GM23248 (cell line): ENCODE measurements at regions not wholly inside any gene's neighbourhood (a gene's known extent, or its start where the extent isn't known, plus 50 kb on each side); places are given as distances from the start of the nearest gene placed in this dataset.

ENCODE experiments used
- DNase-seq: peaks from one replicate; pipeline ENCODE4 v3.0.0-alpha.2; 2015
- H2AFZ ChIP-seq: fragments of 200-600 bp; sonication (generic); 2 replicates; pipeline ENCODE4 v1.6.1; 2016; ENCODE audit warnings: antibody characterized with exemption
- H3F3A ChIP-seq: fragments of 200-600 bp; sonication (generic); 2 replicates; pipeline ENCODE4 v1.6.1; 2016; ENCODE audit warnings: mild to moderate bottlenecking, antibody characterized with exemption, mixed run types; ENCODE audit not compliant: insufficient read depth
- H3K27ac ChIP-seq: fragments of 200-600 bp; sonication (generic); 2 replicates; pipeline ENCODE4 v1.5.1; 2016; ENCODE audit warnings: mild to moderate bottlenecking
- H3K27me3 ChIP-seq: fragments of 200-600 bp; sonication (generic); replicated peaks from 2 replicates; pipeline ENCODE4 v1.6.1; 2016; ENCODE audit warnings: mild to moderate bottlenecking; ENCODE audit not compliant: insufficient read depth
- H3K36me3 ChIP-seq: fragments of 200-600 bp; sonication (generic); 2 replicates; pipeline ENCODE4 v1.6.1; 2016; ENCODE audit warnings: low read depth, mild to moderate bottlenecking
- H3K4me1 ChIP-seq: fragments of 200-600 bp; sonication (generic); 2 replicates; pipeline ENCODE4 v1.6.1; 2016; ENCODE audit warnings: mild to moderate bottlenecking; ENCODE audit not compliant: insufficient read depth
- H3K4me2 ChIP-seq: fragments of 200-600 bp; sonication (generic); one replicate; pipeline ENCODE4 v1.6.1; 2016; ENCODE audit warnings: mild to moderate bottlenecking; ENCODE audit not compliant: unreplicated experiment
- H3K4me3 ChIP-seq: fragments of 200-600 bp; sonication (generic); 2 replicates; pipeline ENCODE4 v1.5.1; 2016; ENCODE audit warnings: mild to moderate bottlenecking
- H3K79me2 ChIP-seq: fragments of 200-600 bp; sonication (generic); 2 replicates; pipeline ENCODE4 v1.6.1; 2016; ENCODE audit warnings: mild to moderate bottlenecking; ENCODE audit not compliant: insufficient read depth
- H3K9ac ChIP-seq: fragments of 200-600 bp; sonication (generic); 2 replicates; pipeline ENCODE4 v1.6.1; 2016; ENCODE audit warnings: mild to moderate bottlenecking
- H3K9me2 ChIP-seq: fragments of 200-600 bp; sonication (generic); 2 replicates; pipeline ENCODE4 v1.6.1; 2016; ENCODE audit warnings: mixed run types, mild to moderate bottlenecking, moderate library complexity; ENCODE audit not compliant: insufficient read depth
- H3K9me3 ChIP-seq: fragments of 200-600 bp; sonication (generic); one replicate; pipeline ENCODE4 v1.6.1; 2017; ENCODE audit warnings: low read depth
- H4K20me1 ChIP-seq: fragments of 200-600 bp; sonication (generic); 2 replicates; pipeline ENCODE4 v1.6.0; 2016; ENCODE audit not compliant: insufficient read depth
- EZH2 ChIP-seq: fragments of 200-600 bp; sonication (generic); IDR thresholded peaks from 2 replicates; pipeline ENCODE4 v1.6.1; 2018; ENCODE audit warnings: antibody characterized with exemption, mild to moderate bottlenecking; ENCODE audit not compliant: insufficient read depth, poor library complexity, severe bottlenecking
- EZH2phosphoT487 ChIP-seq: fragments of 200-600 bp; sonication (generic); IDR thresholded peaks from 2 replicates; pipeline ENCODE4 v1.6.1; 2018; ENCODE audit warnings: antibody characterized with exemption, moderate library complexity, mild to moderate bottlenecking, low read depth; ENCODE audit not compliant: insufficient read depth
- WGBS, 2 experiments: methylation state at CpG; one replicate each; pipeline ENCODE4 v1.1.6; 2015 to 2017; ENCODE audit warnings: low lambda C conversion rate in 2 of 2, low coverage in 1 of 2; ENCODE audit errors: missing lambda C conversion rate in 2 of 2; 5-methylcytosine and 5-hydroxymethylcytosine counted together
- in situ Hi-C: fragments of 300-500 bp; cut with MboI; formaldehyde crosslinking; loops from 2 replicates; pipeline ENCODE4 v1.15.0; 2020

DNA sequence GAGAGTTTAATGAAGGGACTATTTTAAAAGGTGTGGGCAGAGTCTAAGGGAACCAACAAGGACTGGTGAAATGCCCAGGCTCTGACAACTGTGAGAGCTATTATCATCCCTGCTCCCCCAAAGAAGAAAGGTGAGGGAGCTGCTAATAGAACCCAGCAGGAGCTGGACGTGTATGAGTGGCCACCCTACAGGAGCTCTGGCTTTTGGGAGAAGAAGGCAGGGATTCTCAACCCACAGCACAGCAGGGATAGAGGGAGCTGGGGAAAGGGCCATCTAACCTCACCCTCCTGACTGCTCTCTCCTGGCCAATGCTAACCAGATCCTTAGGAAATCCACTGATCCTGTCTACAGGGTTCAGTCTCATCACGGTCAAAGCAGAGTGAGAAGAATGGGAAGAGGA, 57.1 kb downstream of the GRIN2B start:
- in situ Hi-C loops: no loop called here
- no peak for DNase-seq
- H3K9me3 ChIP-seq: no peaks in the 10 kb centered on the region
- H3F3A ChIP-seq: no peaks in the 10 kb centered on the region
- H3K9me2 ChIP-seq: no peaks in the 10 kb centered on the region
- no peak overlapping the region for H2AFZ ChIP-seq
- H3K9ac ChIP-seq: no peak overlapping the region
- H3K79me2 ChIP-seq: no peaks in the 10 kb centered on the region
- no peaks in the 10 kb centered on the region for H3K36me3 ChIP-seq
- no peaks in the 10 kb centered on the region for H3K27me3 ChIP-seq
- H3K4me3 ChIP-seq: no peak overlapping the region
- no peaks in the 10 kb centered on the region for H4K20me1 ChIP-seq
- TF ChIP-seq EZH2phosphoT487 (no peak), EZH2 (no peak)
- no peak overlapping the region for H3K27ac ChIP-seq
- 11 to 19% methylated on average over 2 of the region's 2 CpGs for WGBS, 2 experiments
- no peak overlapping the region for H3K4me2 ChIP-seq
- H3K4me1 ChIP-seq: no peaks in the 10 kb centered on the region

DNA sequence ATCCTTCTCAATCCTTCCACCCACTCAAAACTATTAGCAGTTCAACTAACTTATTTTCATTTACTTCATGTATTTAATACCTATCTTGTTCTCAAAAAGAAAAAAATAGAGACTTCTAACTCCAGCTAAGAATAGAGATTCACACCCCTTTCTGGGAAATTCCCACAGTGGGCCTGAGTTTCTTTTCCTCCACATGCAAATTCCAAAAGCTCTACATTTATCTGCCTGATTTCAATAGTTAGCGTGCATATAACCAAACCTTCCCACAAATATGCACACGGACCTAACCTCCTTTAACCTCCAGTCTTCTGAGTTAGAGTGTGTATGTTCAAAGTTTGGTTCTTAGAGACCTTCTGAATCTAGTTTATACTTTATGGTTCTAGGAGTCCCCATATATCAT, 62.5 kb downstream of the GRIN2B start:
- Histone ChIP-seq H3K36me3 (no peaks in the 10 kb centered on the region), H4K20me1 (no peaks in the 10 kb centered on the region), H3K4me1 (no peaks in the 10 kb centered on the region), H3K27me3 (no peaks in the 10 kb centered on the region), H2AFZ (no peak overlapping the region), H3K27ac (no peak overlapping the region), H3K9ac (no peak overlapping the region), H3K4me3 (no peak overlapping the region), H3K79me2 (no peaks in the 10 kb centered on the region), H3K9me3 (no peaks in the 10 kb centered on the region), H3F3A (no peaks in the 10 kb centered on the region), H3K4me2 (no peak overlapping the region), H3K9me2 (no peaks in the 10 kb centered on the region)
- in situ Hi-C loops: no loop called here
- 3 to 8% methylated on average over 2 of the region's 2 CpGs for WGBS, 2 experiments
- DNase-seq: no peak
- no peak for TF ChIP-seq EZH2
- no peak for TF ChIP-seq EZH2phosphoT487

DNA sequence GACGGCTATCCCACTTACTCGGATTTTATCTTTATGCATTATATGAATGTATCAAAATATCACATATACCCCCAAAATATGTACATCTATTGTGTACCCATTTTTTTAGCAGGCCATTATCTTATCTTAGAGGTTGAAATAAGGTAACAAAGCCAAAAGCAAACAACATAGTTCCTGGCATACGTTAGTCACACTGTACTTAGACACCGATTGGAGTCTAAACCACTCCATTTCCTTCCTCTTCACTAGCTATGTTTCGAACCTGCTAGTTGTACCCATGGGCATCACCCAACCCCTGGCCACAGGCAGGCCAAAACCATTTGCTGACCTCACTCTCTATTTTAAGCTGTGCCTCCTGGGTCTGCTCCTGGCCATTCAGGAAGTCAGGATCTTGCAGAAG, 66.3 kb downstream of the GRIN2B start:
- TF ChIP-seq EZH2phosphoT487 (no peak), EZH2 (no peak)
- Histone ChIP-seq H3K36me3 (no peaks in the 10 kb centered on the region), H3K9me3 (no peaks in the 10 kb centered on the region), H3K4me3 (no peak overlapping the region), H4K20me1 (no peaks in the 10 kb centered on the region), H3K27me3 (no peaks in the 10 kb centered on the region), H3K27ac (no peak overlapping the region), H3K79me2 (no peaks in the 10 kb centered on the region), H2AFZ (no peak overlapping the region), H3K9ac (no peak overlapping the region), H3K4me2 (no peak overlapping the region), H3K9me2 (no peaks in the 10 kb centered on the region), H3F3A (no peaks in the 10 kb centered on the region), H3K4me1 (no peaks in the 10 kb centered on the region)
- DNase-seq: no peak
- in situ Hi-C loops: no loop called here
- 54 to 56% methylated on average over 5 of the region's 5 CpGs for WGBS, 2 experiments

DNA sequence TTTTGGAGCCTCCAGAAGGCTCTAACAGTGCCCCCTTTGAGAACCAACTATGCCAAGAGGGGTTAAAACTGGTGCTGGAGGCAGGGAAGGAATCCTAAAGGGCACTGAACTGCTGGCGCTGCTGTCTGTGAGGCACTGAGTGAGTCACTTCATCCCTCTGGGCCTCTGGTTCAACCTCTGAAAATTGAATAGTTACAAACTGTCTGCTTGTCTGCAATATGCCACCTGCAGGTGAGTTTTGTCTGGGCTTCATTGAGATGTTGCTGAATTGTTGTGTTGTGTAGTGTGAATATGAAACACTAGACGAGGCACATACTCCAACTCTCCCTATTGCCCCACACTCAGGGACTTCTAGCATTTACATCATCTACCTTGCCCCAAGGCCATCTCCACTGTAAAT, 68.0 kb downstream of the GRIN2B start:
- Histone ChIP-seq H3K36me3 (no peaks in the 10 kb centered on the region), H3K9me2 (no peaks in the 10 kb centered on the region), H3K4me2 (no peak overlapping the region), H3K79me2 (no peaks in the 10 kb centered on the region), H3F3A (no peaks in the 10 kb centered on the region), H3K4me1 (no peaks in the 10 kb centered on the region), H3K27ac (no peak overlapping the region), H3K9ac (no peak overlapping the region), H2AFZ (no peak overlapping the region), H4K20me1 (no peaks in the 10 kb centered on the region), H3K4me3 (no peak overlapping the region), H3K9me3 (no peaks in the 10 kb centered on the region), H3K27me3 (no peaks in the 10 kb centered on the region)
- in situ Hi-C loops: no loop called here
- DNase-seq: no peak
- WGBS, 2 experiments: 25 to 27% methylated on average over 2 of the region's 2 CpGs
- TF ChIP-seq EZH2phosphoT487 (no peak), EZH2 (no peak)
